GM12878 (cell line): ENCODE measurements at regions not wholly inside any gene's neighbourhood (a gene's known extent, or its start where the extent isn't known, plus 50 kb on each side); places are given as distances from the start of the nearest gene placed in this dataset.

Experiments used
- CEBPB ChIP-seq, 2 experiments: fragments of 150-350 bp in 1 of 2; IDR thresholded peaks; 2 replicates each; pipeline ENCODE4 v1.6.1; 2012 to 2014; ENCODE audit warnings: low read depth in 2 of 2, low read length in 2 of 2, borderline replicate concordance in 1 of 2, inconsistent platforms in 1 of 2
- EGR1 ChIP-seq, 2 experiments: IDR thresholded peaks; 1 replicate in 1 of 2; 2 replicates in 1 of 2; pipeline ENCODE4 v1.6.1; 2011 to 2012; ENCODE audit warnings: low read depth in 2 of 2, low read length in 2 of 2, borderline replicate concordance in 1 of 2, mild to moderate bottlenecking in 1 of 2, moderate library complexity in 1 of 2
- EZH2 ChIP-seq: IDR thresholded peaks from 2 replicates; pipeline ENCODE4 v1.6.1; 2012; ENCODE audit warnings: low read depth, mild to moderate bottlenecking, control low read depth, inconsistent platforms, low read length, borderline replicate concordance; ENCODE audit not compliant: control insufficient read depth
- IKZF2 ChIP-seq, 2 experiments: fragments of 450-650 bp; IDR thresholded peaks; 2 replicates each; pipeline ENCODE4 v1.6.1; 2017; ENCODE audit warnings: mild to moderate bottlenecking in 2 of 2, moderate library complexity in 2 of 2
- LARP7 ChIP-seq: fragments of 450-650 bp; IDR thresholded peaks from 2 replicates; pipeline ENCODE4 v1.6.1; 2017; ENCODE audit warnings: mild to moderate bottlenecking
- MYC ChIP-seq: IDR thresholded peaks from 2 replicates; pipeline ENCODE4 v1.6.1; 2011; ENCODE audit warnings: mild to moderate bottlenecking, low read length, moderate library complexity, inconsistent platforms; ENCODE audit not compliant: insufficient read depth, insufficient replicate concordance, insufficient read length, severe bottlenecking
- NKRF ChIP-seq: fragments of 450-650 bp; conservative IDR thresholded peaks from 2 replicates; pipeline ENCODE4 v1.6.1; 2017; ENCODE audit warnings: mild to moderate bottlenecking, moderate library complexity
- NR2C2 ChIP-seq: IDR thresholded peaks from 2 replicates; pipeline ENCODE4 v1.6.1; 2011; ENCODE audit warnings: borderline replicate concordance, low read depth; ENCODE audit not compliant: control insufficient read depth, insufficient read length
- POLR2A ChIP-seq: IDR thresholded peaks from 2 replicates; pipeline ENCODE4 v1.6.1; 2011; ENCODE audit warnings: low read depth, mild to moderate bottlenecking, low read length
- RCOR1 ChIP-seq: conservative IDR thresholded peaks from 2 replicates; pipeline ENCODE4 v1.6.1; 2012; ENCODE audit warnings: low read depth, low read length, improper control_type of control experiment
- SMAD1 ChIP-seq: fragments of 450-650 bp; IDR thresholded peaks from 2 replicates; pipeline ENCODE4 v1.6.1; 2018; ENCODE audit warnings: mild to moderate bottlenecking, low read depth; ENCODE audit not compliant: partially characterized antibody
- YY1 ChIP-seq: IDR thresholded peaks from 2 replicates; pipeline ENCODE4 v1.6.1; 2011; ENCODE audit warnings: low read depth, mild to moderate bottlenecking, low read length
- TF ChIP-seq, protein P1 (sequence below), 3 experiments: IDR thresholded peaks in 2 of 3; conservative IDR thresholded peaks in 1 of 3; 2 replicates each; pipeline ENCODE4 v1.5.1; 2011; ENCODE audit warnings: low read depth in 3 of 3, low read length in 3 of 3, mild to moderate bottlenecking in 3 of 3, control low read depth in 2 of 3, moderate library complexity in 2 of 3, inconsistent platforms in 1 of 3, mixed read lengths in 1 of 3; ENCODE audit not compliant: control insufficient read depth in 2 of 3, insufficient read depth in 1 of 3; ENCODE audit errors: extremely low read depth in 1 of 3
- TF ChIP-seq, protein P2 (sequence below): fragments of 450-650 bp; IDR thresholded peaks from 2 replicates; pipeline ENCODE4 v1.6.1; 2016; ENCODE audit warnings: mild to moderate bottlenecking

DNA sequence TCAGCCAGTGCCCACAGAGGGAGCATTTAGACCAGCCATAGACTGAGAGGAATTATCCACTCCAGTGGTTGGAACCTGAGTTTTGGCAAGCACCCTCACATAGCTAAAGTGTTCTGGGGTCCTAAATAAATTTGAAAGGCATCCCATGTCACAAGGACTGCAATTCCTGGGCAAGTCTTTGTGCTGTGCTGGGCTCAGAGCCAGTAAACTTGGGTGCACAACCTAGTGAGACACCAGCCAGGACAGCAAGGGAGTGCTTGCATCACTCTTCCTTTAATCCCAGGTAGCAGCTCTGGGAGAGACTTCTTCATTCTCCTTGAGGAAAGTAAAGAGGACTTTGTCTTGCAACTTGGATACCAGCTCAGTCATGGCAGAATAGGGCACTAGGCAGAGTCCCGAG is 142.0 kb upstream of the FSCB start:
- TF ChIP-seq, protein P1, sequence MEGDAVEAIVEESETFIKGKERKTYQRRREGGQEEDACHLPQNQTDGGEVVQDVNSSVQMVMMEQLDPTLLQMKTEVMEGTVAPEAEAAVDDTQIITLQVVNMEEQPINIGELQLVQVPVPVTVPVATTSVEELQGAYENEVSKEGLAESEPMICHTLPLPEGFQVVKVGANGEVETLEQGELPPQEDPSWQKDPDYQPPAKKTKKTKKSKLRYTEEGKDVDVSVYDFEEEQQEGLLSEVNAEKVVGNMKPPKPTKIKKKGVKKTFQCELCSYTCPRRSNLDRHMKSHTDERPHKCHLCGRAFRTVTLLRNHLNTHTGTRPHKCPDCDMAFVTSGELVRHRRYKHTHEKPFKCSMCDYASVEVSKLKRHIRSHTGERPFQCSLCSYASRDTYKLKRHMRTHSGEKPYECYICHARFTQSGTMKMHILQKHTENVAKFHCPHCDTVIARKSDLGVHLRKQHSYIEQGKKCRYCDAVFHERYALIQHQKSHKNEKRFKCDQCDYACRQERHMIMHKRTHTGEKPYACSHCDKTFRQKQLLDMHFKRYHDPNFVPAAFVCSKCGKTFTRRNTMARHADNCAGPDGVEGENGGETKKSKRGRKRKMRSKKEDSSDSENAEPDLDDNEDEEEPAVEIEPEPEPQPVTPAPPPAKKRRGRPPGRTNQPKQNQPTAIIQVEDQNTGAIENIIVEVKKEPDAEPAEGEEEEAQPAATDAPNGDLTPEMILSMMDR (IDR thresholded peaks at IDR 0.05 in 2 of 3, conservative IDR thresholded peaks at IDR 0.05 in 1 of 3; ENCODE audit: control insufficient read depth in 2 of 3, extremely low read depth in 1 of 3, insufficient read depth in 1 of 3, low read depth in 3 of 3, low read length in 3 of 3), result no peak
- no peak for TF ChIP-seq POLR2A
- TF ChIP-seq EGR1 (IDR thresholded peaks at IDR 0.05; ENCODE audit: borderline replicate concordance in 1 of 2, low read depth in 2 of 2, low read length in 2 of 2), result no peak
- TF ChIP-seq LARP7, result no peak
- no peak for TF ChIP-seq YY1
- TF ChIP-seq SMAD1, result no peak
- TF ChIP-seq, protein P2, sequence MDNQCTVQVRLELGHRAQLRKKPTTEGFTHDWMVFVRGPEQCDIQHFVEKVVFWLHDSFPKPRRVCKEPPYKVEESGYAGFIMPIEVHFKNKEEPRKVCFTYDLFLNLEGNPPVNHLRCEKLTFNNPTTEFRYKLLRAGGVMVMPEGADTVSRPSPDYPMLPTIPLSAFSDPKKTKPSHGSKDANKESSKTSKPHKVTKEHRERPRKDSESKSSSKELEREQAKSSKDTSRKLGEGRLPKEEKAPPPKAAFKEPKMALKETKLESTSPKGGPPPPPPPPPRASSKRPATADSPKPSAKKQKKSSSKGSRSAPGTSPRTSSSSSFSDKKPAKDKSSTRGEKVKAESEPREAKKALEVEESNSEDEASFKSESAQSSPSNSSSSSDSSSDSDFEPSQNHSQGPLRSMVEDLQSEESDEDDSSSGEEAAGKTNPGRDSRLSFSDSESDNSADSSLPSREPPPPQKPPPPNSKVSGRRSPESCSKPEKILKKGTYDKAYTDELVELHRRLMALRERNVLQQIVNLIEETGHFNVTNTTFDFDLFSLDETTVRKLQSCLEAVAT, result no peak
- TF ChIP-seq NKRF, result no peak
- TF ChIP-seq MYC, result no peak
- no peak for TF ChIP-seq CEBPB (IDR thresholded peaks at IDR 0.05; ENCODE audit: borderline replicate concordance in 1 of 2, low read depth in 2 of 2, low read length in 2 of 2)
- TF ChIP-seq EZH2, result no peak
- TF ChIP-seq IKZF2 (IDR thresholded peaks at IDR 0.05), result no peak
- no peak for TF ChIP-seq RCOR1
- no peak for TF ChIP-seq NR2C2
